ENCODE measurements at regions not wholly inside any gene's neighbourhood (a gene's known extent, or its start where the extent isn't known, plus 50 kb on each side); places are given as distances from the start of the nearest gene placed in this dataset.

DNA sequence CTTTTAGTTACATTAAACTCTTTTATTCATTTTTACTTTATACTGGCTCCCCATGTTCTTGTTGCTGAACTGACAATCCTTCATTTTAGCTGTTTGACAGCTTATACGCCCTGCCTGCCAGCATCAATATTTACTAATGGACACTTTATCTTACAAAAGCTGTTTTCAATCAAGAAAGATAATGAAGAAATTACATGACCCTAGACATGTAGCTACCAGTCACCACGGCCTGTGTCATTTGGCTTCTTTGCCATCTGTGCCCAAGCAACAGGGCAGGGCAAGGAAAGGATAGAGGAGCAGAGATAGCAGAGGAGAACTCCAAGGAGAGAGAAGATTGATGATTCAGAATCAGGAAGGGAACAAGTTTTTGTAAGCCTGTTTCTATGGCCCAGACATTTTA lies 647.3 kb downstream of the BRINP1 start:
- TF ChIP-seq, protein P1, sequence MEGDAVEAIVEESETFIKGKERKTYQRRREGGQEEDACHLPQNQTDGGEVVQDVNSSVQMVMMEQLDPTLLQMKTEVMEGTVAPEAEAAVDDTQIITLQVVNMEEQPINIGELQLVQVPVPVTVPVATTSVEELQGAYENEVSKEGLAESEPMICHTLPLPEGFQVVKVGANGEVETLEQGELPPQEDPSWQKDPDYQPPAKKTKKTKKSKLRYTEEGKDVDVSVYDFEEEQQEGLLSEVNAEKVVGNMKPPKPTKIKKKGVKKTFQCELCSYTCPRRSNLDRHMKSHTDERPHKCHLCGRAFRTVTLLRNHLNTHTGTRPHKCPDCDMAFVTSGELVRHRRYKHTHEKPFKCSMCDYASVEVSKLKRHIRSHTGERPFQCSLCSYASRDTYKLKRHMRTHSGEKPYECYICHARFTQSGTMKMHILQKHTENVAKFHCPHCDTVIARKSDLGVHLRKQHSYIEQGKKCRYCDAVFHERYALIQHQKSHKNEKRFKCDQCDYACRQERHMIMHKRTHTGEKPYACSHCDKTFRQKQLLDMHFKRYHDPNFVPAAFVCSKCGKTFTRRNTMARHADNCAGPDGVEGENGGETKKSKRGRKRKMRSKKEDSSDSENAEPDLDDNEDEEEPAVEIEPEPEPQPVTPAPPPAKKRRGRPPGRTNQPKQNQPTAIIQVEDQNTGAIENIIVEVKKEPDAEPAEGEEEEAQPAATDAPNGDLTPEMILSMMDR (IDR thresholded peaks at IDR 0.05), result no peak
- no peak for TF ChIP-seq POLR2A (IDR thresholded peaks at IDR 0.05)
